Activated naive CD8-positive, alpha-beta T cell treated with anti-CD3 and anti-CD28 coated beads, Interleukin-2, amount 10 ng/mL, durations not matched to agents 7 days and 5 days (primary cell): ENCODE measurements at regions not wholly inside any gene's neighbourhood (a gene's known extent, or its start where the extent isn't known, plus 50 kb on each side); places are given as distances from the start of the nearest gene placed in this dataset.

Source experiments
- ATAC-seq: fragments of 150-1000 bp; cut with Tn5 transposase; one replicate; pipeline ENCODE4 v1.10.0; 2021; ENCODE audit warnings: low read depth, moderate library complexity
- POLR2A ChIA-PET: fragments of 350-600 bp; sonication (Branson Sonifier 250); formaldehyde crosslinking; loops from one replicate; lab custom pipeline; 2021; ENCODE audit warnings: antibody characterized with exemption; lab: Charles Lee
- DNase-seq: peaks from one replicate; pipeline ENCODE4 v3.0.0; 2021
- H3K27ac Mint-ChIP-seq: one replicate; pipeline ENCODE4 v1.8.0; 2022; ENCODE audit warnings: mild to moderate bottlenecking, mixed read lengths
- H3K27me3 Mint-ChIP-seq: one replicate; pipeline ENCODE4 v1.8.0; 2022; ENCODE audit warnings: mild to moderate bottlenecking, moderate library complexity, mixed read lengths
- H3K36me3 Mint-ChIP-seq: one replicate; pipeline ENCODE4 v1.8.0; 2021; ENCODE audit warnings: mild to moderate bottlenecking, mixed read lengths
- H3K4me1 Mint-ChIP-seq: one replicate; pipeline ENCODE4 v1.8.0; 2021; ENCODE audit warnings: mixed read lengths
- H3K4me3 Mint-ChIP-seq: one replicate; pipeline ENCODE4 v1.8.0; 2022; ENCODE audit warnings: mild to moderate bottlenecking, moderate library complexity, mixed read lengths
- H3K9me3 Mint-ChIP-seq: one replicate; pipeline ENCODE4 v1.8.0; 2021; ENCODE audit warnings: mixed read lengths

DNA sequence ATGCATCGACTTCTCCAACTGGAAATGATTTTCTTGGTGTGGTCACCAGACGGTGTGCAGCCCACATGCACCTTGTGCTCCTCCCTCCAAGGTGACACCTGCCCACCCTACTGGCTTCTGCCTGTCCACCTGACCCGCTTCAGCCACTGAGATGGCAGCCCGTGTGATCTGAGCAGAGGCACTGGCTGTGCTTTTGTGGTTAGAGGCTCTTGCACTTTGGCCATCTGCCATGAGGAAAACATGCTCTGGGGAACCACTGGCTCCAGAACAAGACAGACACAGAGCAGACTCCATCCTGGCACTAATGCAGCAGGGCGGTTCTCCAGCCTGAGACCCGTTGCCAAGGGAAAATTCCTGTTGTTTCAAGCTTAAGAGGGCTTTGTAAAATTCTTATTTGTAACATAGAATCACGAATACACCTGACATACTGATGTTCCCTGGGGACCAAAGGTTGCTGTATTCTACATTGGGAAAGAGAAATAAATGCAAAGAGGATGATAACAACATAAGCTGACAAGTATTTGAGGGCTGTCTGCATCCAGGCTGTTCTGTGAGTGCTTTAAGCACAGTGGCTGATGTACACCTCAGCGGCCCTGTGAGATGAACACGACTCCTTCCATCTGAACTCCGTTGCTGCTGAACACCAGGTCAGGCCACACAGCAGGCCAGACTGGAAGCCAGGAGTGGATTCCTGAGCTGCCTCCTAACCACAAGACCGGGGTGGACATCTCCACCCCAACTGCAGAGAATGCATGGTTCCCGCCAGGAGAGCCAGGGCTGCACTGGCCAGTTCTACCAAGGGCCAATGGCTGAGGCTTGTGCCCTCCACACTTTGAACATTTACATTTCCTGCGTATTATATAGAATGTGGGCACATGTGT is 820.4 kb downstream of the GALR1 start:
- Mint-ChIP-seq H3K4me1 (no peaks in the 10 kb centered on the region), H3K9me3 (no peaks in the 10 kb centered on the region), H3K4me3 (no peak overlapping the region), H3K27me3 (peaks cover 9% of the 10 kb centered on the region), H3K27ac (no peak overlapping the region), H3K36me3 (no peaks in the 10 kb centered on the region)
- no peak for ATAC-seq
- no peak for DNase-seq
- POLR2A ChIA-PET: no interaction called here

DNA sequence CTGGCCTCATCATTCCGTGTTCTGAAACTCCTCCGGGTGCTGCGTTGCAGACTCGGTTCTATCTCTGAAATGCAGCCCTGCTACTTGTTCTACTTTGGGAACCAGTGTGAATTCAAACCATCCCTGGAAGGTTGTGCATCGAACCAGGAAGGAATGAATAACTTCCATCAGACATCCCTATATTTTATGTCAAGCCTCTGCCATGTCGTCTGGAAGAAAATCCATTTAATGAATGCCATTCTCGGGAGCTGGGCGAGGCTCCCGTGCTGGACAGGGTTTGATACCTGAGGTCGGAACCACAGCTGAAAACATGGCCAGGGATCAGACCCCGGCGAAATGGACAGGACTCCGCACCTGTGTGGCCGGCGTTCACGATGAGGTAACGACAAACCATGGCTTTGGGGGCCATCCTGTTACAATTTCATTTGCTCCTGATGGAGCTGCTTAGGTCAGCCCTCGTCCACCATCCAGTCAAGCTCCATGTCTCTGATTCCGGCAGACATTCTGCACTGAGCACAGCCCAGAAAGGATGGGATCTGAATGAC is 821.6 kb downstream of the GALR1 start:
- POLR2A ChIA-PET: no interaction called here
- no peak for DNase-seq
- no peak for ATAC-seq
- Mint-ChIP-seq H3K36me3 (no peaks in the 10 kb centered on the region), H3K27ac (no peak overlapping the region), H3K4me3 (no peak overlapping the region), H3K9me3 (no peaks in the 10 kb centered on the region), H3K27me3 (peaks cover 9% of the 10 kb centered on the region), H3K4me1 (no peaks in the 10 kb centered on the region)

- POLR2A ChIA-PET: no interaction called here
- no peaks in the 10 kb centered on the region for H3K9me3 Mint-ChIP-seq
- peaks cover 9% of the 10 kb centered on the region for H3K27me3 Mint-ChIP-seq
- no peaks in the 10 kb centered on the region for H3K36me3 Mint-ChIP-seq
- H3K27ac Mint-ChIP-seq: no peak overlapping the region
- no peak for ATAC-seq
- no peak for DNase-seq
- no peaks in the 10 kb centered on the region for H3K4me1 Mint-ChIP-seq
- no peak overlapping the region for H3K4me3 Mint-ChIP-seq
These were observed 822.1 kb downstream of the GALR1 start for GRCh38 chr18:78071776-78072175.

DNA sequence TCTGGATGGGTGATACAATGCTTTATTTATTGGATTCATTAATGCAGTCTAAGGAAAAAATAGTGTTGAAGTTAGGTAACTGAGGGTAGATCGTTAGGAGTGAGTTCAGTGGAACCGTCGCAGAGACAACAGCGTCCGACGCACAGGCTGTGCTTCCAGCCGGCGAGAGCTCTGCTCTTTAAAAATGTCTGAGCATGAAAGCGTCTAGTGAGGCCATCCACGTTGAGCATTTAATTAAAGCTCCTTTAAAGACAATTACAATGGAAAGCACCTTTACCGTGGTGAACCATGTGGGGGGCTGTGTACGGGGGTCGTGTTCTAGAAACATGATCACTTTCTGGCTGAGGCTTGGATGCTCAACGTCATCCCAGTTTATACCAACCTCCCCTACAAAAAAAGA is 822.7 kb downstream of the GALR1 start:
- no peak overlapping the region for H3K4me3 Mint-ChIP-seq
- peaks cover 9% of the 10 kb centered on the region for H3K27me3 Mint-ChIP-seq
- ATAC-seq (no peak), DNase-seq (no peak)
- H3K4me1 Mint-ChIP-seq: no peaks in the 10 kb centered on the region
- H3K36me3 Mint-ChIP-seq: no peaks in the 10 kb centered on the region
- no peak overlapping the region for H3K27ac Mint-ChIP-seq
- POLR2A ChIA-PET: no interaction called here
- H3K9me3 Mint-ChIP-seq: no peaks in the 10 kb centered on the region

DNA sequence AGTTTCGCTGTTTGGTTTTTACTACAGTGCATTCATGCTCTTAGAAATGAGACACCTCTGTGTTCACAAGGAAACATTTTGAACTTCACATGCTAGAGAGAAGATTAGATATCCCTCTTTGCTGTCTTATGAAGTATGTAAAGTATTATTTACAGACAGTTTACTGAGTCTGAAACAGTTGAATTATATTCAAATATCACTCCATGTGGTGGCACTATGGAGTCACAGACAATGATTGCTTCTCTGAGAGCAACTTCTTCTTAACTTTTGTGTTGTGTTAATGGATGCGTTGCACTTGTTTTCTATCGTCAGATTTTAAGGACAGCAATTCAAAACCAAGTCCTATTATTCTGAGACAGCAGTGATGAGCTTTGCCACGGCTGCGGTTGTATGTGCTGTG is 823.6 kb downstream of the GALR1 start:
- Mint-ChIP-seq H3K4me1 (no peaks in the 10 kb centered on the region), H3K9me3 (no peaks in the 10 kb centered on the region), H3K27ac (no peak overlapping the region), H3K4me3 (no peak overlapping the region), H3K27me3 (peaks cover 9% of the 10 kb centered on the region), H3K36me3 (no peaks in the 10 kb centered on the region)
- ATAC-seq: no peak
- POLR2A ChIA-PET: no interaction called here
- DNase-seq: no peak

DNA sequence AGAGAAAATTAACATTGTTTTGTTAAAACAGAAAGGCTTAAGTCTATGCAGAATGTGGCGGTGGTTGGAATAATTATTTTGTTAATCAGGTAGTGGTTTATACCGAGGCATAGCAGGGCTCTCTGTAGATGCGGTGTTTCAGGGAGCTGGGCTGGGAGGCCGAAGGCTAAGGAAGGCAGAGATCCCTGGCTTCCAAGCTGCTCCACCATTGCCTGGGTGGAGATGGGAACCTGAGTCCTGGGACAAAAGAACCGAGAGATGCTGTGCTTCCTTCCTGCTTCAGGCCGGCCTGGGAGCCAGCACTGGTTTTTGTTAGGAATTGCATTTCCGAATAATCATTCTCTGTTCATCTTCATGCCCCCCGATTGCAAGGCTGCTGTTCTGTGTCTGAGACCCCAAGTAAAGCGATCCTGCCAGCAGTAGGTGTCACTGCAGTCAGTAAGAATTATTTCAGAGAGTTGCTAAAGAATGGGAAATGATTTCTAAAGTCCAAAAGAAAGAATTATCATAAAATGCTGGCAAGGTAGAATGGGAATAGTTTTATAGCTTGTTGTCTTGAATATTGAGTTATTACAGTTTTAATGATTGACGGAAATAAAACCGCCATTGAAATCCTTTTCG is 824.9 kb downstream of the GALR1 start:
- ATAC-seq (no peak), DNase-seq (no peak)
- Mint-ChIP-seq H3K4me3 (no peak overlapping the region), H3K4me1 (no peaks in the 10 kb centered on the region), H3K27ac (no peak overlapping the region), H3K9me3 (no peaks in the 10 kb centered on the region), H3K36me3 (no peaks in the 10 kb centered on the region), H3K27me3 (peaks cover 9% of the 10 kb centered on the region)
- POLR2A ChIA-PET: no interaction called here

- POLR2A ChIA-PET: no interaction called here
- Mint-ChIP-seq H3K9me3 (no peaks in the 10 kb centered on the region), H3K4me1 (no peaks in the 10 kb centered on the region), H3K4me3 (no peak overlapping the region), H3K27ac (no peak overlapping the region), H3K36me3 (no peaks in the 10 kb centered on the region), H3K27me3 (no peaks in the 10 kb centered on the region)
- DNase-seq (no peak), ATAC-seq (no peak)
These were observed 830.4 kb downstream of the GALR1 start for GRCh38 chr18:78080081-78080480.

GRCh38 chr18:78080761-78081160 is 831.1 kb downstream of the GALR1 start:
- Mint-ChIP-seq H3K4me1 (no peaks in the 10 kb centered on the region), H3K27me3 (no peaks in the 10 kb centered on the region), H3K36me3 (no peaks in the 10 kb centered on the region), H3K27ac (no peak overlapping the region), H3K4me3 (no peak overlapping the region), H3K9me3 (no peaks in the 10 kb centered on the region)
- DNase-seq (no peak), ATAC-seq (no peak)
- POLR2A ChIA-PET: no interaction called here

DNA sequence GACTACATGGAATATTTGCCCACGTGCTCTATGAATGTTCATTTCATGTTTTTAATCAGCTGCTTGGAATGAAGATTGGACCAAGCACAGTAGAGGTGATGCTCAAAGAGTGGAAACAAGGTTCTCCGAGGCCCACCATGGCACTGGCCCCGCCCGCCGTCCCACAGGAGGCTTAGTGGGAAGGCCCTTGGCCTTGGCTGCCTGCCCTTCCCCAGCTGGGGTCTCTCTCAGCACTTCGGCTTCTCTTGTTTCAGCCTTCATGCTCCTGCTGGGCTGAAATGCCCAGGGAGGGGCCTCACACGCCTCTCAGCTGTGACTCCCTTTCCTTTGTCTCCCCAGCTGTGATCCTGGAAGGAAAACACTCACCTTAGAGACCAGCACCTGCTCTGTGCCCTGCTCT is 833.2 kb downstream of the GALR1 start:
- ATAC-seq (no peak), DNase-seq (no peak)
- H3K9me3 Mint-ChIP-seq: no peaks in the 10 kb centered on the region
- H3K27me3 Mint-ChIP-seq: no peaks in the 10 kb centered on the region
- H3K4me1 Mint-ChIP-seq: no peaks in the 10 kb centered on the region
- no peaks in the 10 kb centered on the region for H3K36me3 Mint-ChIP-seq
- no peak overlapping the region for H3K4me3 Mint-ChIP-seq
- POLR2A ChIA-PET: no interaction called here
- no peak overlapping the region for H3K27ac Mint-ChIP-seq

- Mint-ChIP-seq H3K27ac (no peak overlapping the region), H3K27me3 (no peaks in the 10 kb centered on the region), H3K9me3 (no peaks in the 10 kb centered on the region), H3K4me1 (no peaks in the 10 kb centered on the region), H3K4me3 (no peak overlapping the region), H3K36me3 (no peaks in the 10 kb centered on the region)
- ATAC-seq: no peak
- no peak for DNase-seq
- POLR2A ChIA-PET: no interaction called here
These were observed 835.9 kb downstream of the GALR1 start for GRCh38 chr18:78085241-78086185.

DNA sequence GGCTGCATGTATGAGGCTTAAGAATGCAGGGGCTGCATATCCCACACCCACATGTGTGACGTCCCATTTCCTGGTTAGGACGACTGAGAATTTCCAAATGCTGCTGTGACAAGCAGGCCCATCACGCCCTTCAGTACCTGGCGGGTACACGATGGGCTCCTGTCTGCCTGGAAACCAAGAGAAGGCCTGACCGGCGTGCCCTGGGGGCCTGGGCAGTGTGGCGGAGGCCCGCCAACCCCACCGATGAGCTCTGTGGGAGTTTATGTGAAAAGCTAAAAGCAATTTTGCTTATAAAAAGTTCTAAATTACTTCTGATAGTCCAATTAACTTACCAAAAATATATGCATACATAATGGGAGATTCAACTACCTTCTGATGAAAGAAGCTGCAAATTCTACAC is 837.3 kb downstream of the GALR1 start:
- POLR2A ChIA-PET: no interaction called here
- Mint-ChIP-seq H3K36me3 (no peaks in the 10 kb centered on the region), H3K4me1 (no peaks in the 10 kb centered on the region), H3K27me3 (no peaks in the 10 kb centered on the region), H3K9me3 (no peaks in the 10 kb centered on the region), H3K4me3 (no peak overlapping the region), H3K27ac (no peak overlapping the region)
- ATAC-seq: no peak
- no peak for DNase-seq

- Mint-ChIP-seq H3K27ac (no peak overlapping the region), H3K36me3 (no peaks in the 10 kb centered on the region), H3K4me1 (no peaks in the 10 kb centered on the region), H3K27me3 (no peaks in the 10 kb centered on the region), H3K4me3 (no peak overlapping the region), H3K9me3 (no peaks in the 10 kb centered on the region)
- POLR2A ChIA-PET: no interaction called here
- no peak for DNase-seq
- no peak for ATAC-seq
These were observed 837.7 kb downstream of the GALR1 start for GRCh38 chr18:78087338-78087737.

DNA sequence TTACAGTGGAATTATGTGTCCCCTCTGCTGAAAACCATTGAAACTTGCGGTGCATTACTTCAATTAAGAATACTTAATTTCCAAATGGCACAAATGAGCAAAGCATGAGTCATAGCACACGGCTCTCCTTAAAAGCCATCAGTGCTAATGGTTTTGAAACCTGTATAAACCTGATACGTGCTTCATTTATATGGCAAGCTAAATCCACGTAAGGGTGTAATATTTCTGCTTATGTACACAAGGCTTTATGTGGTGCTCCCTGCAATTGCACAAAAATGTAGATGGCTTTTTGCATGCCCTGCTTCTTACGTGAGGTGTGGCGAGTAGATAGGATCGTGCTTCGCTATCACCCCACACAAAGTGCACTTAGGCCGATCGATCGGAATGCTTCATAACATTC is 840.9 kb downstream of the GALR1 start:
- Mint-ChIP-seq H3K4me1 (no peaks in the 10 kb centered on the region), H3K4me3 (no peak overlapping the region), H3K9me3 (no peaks in the 10 kb centered on the region), H3K36me3 (no peaks in the 10 kb centered on the region), H3K27me3 (no peaks in the 10 kb centered on the region), H3K27ac (no peak overlapping the region)
- POLR2A ChIA-PET: no interaction called here
- DNase-seq (no peak), ATAC-seq (no peak)
